KOPT-K1 (cell line): ENCODE measurements at regions not wholly inside any gene's neighbourhood (a gene's known extent, or its start where the extent isn't known, plus 50 kb on each side); places are given as distances from the start of the nearest gene placed in this dataset.

Source experiments
- H3K27ac ChIP-seq: fragments of 200-600 bp; sonication (generic); 2 replicates; pipeline ENCODE4 v1.5.1; 2016; ENCODE audit warnings: antibody characterized with exemption, mild to moderate bottlenecking, low read depth, low read length; ENCODE audit not compliant: poor library complexity, severe bottlenecking
- H3K36me3 ChIP-seq: fragments of 200-600 bp; sonication (generic); 2 replicates; pipeline ENCODE4 v1.5.1; 2017; ENCODE audit warnings: antibody characterized with exemption, mild to moderate bottlenecking, low read length, moderate library complexity; ENCODE audit not compliant: insufficient read depth
- H3K9me3 ChIP-seq: fragments of 200-600 bp; sonication (generic); 2 replicates; pipeline ENCODE4 v1.5.1; 2017; ENCODE audit warnings: antibody characterized with exemption, low read length, mild to moderate bottlenecking; ENCODE audit not compliant: insufficient read depth, poor library complexity, severe bottlenecking

GRCh38 chr12:58443981-58444371 is 476.3 kb downstream of the LRIG3 start:
- Histone ChIP-seq H3K27ac (no peak overlapping the region), H3K9me3 (no peaks in the 10 kb centered on the region), H3K36me3 (no peaks in the 10 kb centered on the region)

- Histone ChIP-seq H3K36me3 (no peaks in the 10 kb centered on the region), H3K9me3 (no peaks in the 10 kb centered on the region), H3K27ac (no peak overlapping the region)
Observed at GRCh38 chr12:58450868-58451482, 469.3 kb downstream of the LRIG3 start.

GRCh38 chr12:58452546-58452945 is 467.8 kb downstream of the LRIG3 start:
- H3K9me3 ChIP-seq: no peaks in the 10 kb centered on the region
- no peak overlapping the region for H3K27ac ChIP-seq
- no peaks in the 10 kb centered on the region for H3K36me3 ChIP-seq

- H3K36me3 ChIP-seq: no peaks in the 10 kb centered on the region
- H3K9me3 ChIP-seq: no peaks in the 10 kb centered on the region
- no peak overlapping the region for H3K27ac ChIP-seq
Observed at GRCh38 chr12:58453306-58453705, 467.0 kb downstream of the LRIG3 start.

GRCh38 chr12:58455136-58455535 is 465.2 kb downstream of the LRIG3 start:
- Histone ChIP-seq H3K9me3 (no peaks in the 10 kb centered on the region), H3K36me3 (no peaks in the 10 kb centered on the region), H3K27ac (no peak overlapping the region)

GRCh38 chr12:58458102-58458501 is 462.2 kb downstream of the LRIG3 start:
- H3K9me3 ChIP-seq: no peaks in the 10 kb centered on the region
- H3K27ac ChIP-seq: no peak overlapping the region

GRCh38 chr12:58459191-58459590 is 461.1 kb downstream of the LRIG3 start:
- Histone ChIP-seq H3K9me3 (no peaks in the 10 kb centered on the region), H3K36me3 (no peaks in the 10 kb centered on the region), H3K27ac (no peak overlapping the region)

More at GRCh38 chr12:58458102-58458501, 462.2 kb downstream of the LRIG3 start:
- no peaks in the 10 kb centered on the region for H3K36me3 ChIP-seq

GRCh38 chr12:58463051-58463450 is 457.3 kb downstream of the LRIG3 start:
- Histone ChIP-seq H3K27ac (no peak overlapping the region), H3K36me3 (no peaks in the 10 kb centered on the region), H3K9me3 (no peaks in the 10 kb centered on the region)

- Histone ChIP-seq H3K27ac (no peak overlapping the region), H3K36me3 (no peaks in the 10 kb centered on the region), H3K9me3 (no peaks in the 10 kb centered on the region)
Observed at GRCh38 chr12:58465418-58465817, 454.9 kb downstream of the LRIG3 start.

- no peaks in the 10 kb centered on the region for H3K9me3 ChIP-seq
- no peaks in the 10 kb centered on the region for H3K36me3 ChIP-seq
- no peak overlapping the region for H3K27ac ChIP-seq
Observed at GRCh38 chr12:58470266-58471010, 449.9 kb downstream of the LRIG3 start.

GRCh38 chr12:58479401-58479800 is 440.9 kb downstream of the LRIG3 start:
- Histone ChIP-seq H3K36me3 (no peaks in the 10 kb centered on the region), H3K9me3 (no peaks in the 10 kb centered on the region), H3K27ac (no peak overlapping the region)

- Histone ChIP-seq H3K36me3 (no peaks in the 10 kb centered on the region), H3K27ac (no peak overlapping the region)
Observed at GRCh38 chr12:58481811-58482210, 438.5 kb downstream of the LRIG3 start.

GRCh38 chr12:58487255-58487654 is 433.0 kb downstream of the LRIG3 start:
- Histone ChIP-seq H3K36me3 (no peaks in the 10 kb centered on the region), H3K9me3 (no peaks in the 10 kb centered on the region), H3K27ac (no peak overlapping the region)

More at GRCh38 chr12:58481811-58482210, 438.5 kb downstream of the LRIG3 start:
- no peaks in the 10 kb centered on the region for H3K9me3 ChIP-seq

- no peaks in the 10 kb centered on the region for H3K36me3 ChIP-seq
- no peaks in the 10 kb centered on the region for H3K9me3 ChIP-seq
- H3K27ac ChIP-seq: no peak overlapping the region
Observed at GRCh38 chr12:58487678-58488161, 432.6 kb downstream of the LRIG3 start.

GRCh38 chr12:58489394-58489793 is 430.9 kb downstream of the LRIG3 start:
- no peaks in the 10 kb centered on the region for H3K9me3 ChIP-seq
- no peaks in the 10 kb centered on the region for H3K36me3 ChIP-seq
- no peak overlapping the region for H3K27ac ChIP-seq

- no peak overlapping the region for H3K27ac ChIP-seq
- no peaks in the 10 kb centered on the region for H3K36me3 ChIP-seq
- no peaks in the 10 kb centered on the region for H3K9me3 ChIP-seq
Observed at GRCh38 chr12:58491306-58491705, 429.0 kb downstream of the LRIG3 start.
